ENCODE measurements at regions not wholly inside any gene's neighbourhood (a gene's known extent, or its start where the extent isn't known, plus 50 kb on each side); places are given as distances from the start of the nearest gene placed in this dataset.

- ATAC-seq (ENCODE audit: insufficient read depth, low FRiP score) (no peak), DNase-seq (no peak)
- H3K4me3 ChIP-seq: no peak overlapping the region
- WGBS, 2 donors: 57 to 65% methylated on average over 7 of the region's 7 CpGs
- no peak overlapping the region for H3K9ac ChIP-seq (ENCODE audit: insufficient read depth in 1 of 2, low read length in 2 of 2)
- no peak for TF ChIP-seq CTCF (IDR thresholded peaks at IDR 0.05; ENCODE audit: control extremely low read depth, extremely low read depth)
- no peaks in the 10 kb centered on the region for H3K27me3 ChIP-seq (ENCODE audit: control insufficient read depth in 3 of 3, insufficient read depth in 3 of 3, low read length in 2 of 3)
- H3K27ac ChIP-seq (ENCODE audit: low read depth in 1 of 2, low read length in 1 of 2): no peak overlapping the region
- H3K36me3 ChIP-seq (ENCODE audit: control insufficient read depth in 4 of 4, insufficient read depth in 4 of 4, low read length in 4 of 4): no peaks in the 10 kb centered on the region
- H3K9me3 ChIP-seq (ENCODE audit: control insufficient read depth in 4 of 4, insufficient read depth in 3 of 4, low read length in 3 of 4): peaks cover 0 to 6% (median 0%) of the 10 kb centered on the region in 4 donors
- H3K4me1 ChIP-seq (ENCODE audit: control insufficient read depth in 5 of 5, insufficient read depth in 5 of 5, low read length in 5 of 5): no peaks in the 10 kb centered on the region
Measured at GRCh38 chr14:65892315-65892714, 479.8 kb downstream of the FUT8 start.

GRCh38 chr14:65900164-65900563 is 487.6 kb downstream of the FUT8 start:
- Histone ChIP-seq H3K4me3 (no peak overlapping the region), H3K4me1 (ENCODE audit: control insufficient read depth in 5 of 5, insufficient read depth in 5 of 5, low read length in 5 of 5) (no peaks in the 10 kb centered on the region), H3K9ac (ENCODE audit: insufficient read depth in 1 of 2, low read length in 2 of 2) (no peak overlapping the region), H3K9me3 (ENCODE audit: control insufficient read depth in 4 of 4, insufficient read depth in 3 of 4, low read length in 3 of 4) (peaks cover 0 to 5% (median 3%) of the 10 kb centered on the region in 4 donors), H3K36me3 (ENCODE audit: control insufficient read depth in 4 of 4, insufficient read depth in 4 of 4, low read length in 4 of 4) (no peaks in the 10 kb centered on the region), H3K27me3 (ENCODE audit: control insufficient read depth in 3 of 3, insufficient read depth in 3 of 3, low read length in 2 of 3) (no peaks in the 10 kb centered on the region), H3K27ac (ENCODE audit: low read depth in 1 of 2, low read length in 1 of 2) (no peak overlapping the region)
- ATAC-seq (ENCODE audit: insufficient read depth, low FRiP score) (no peak), DNase-seq (no peak)
- TF ChIP-seq CTCF (IDR thresholded peaks at IDR 0.05; ENCODE audit: control extremely low read depth, extremely low read depth): no peak
- 92 to 95% methylated on average over 2 of the region's 2 CpGs for WGBS, 2 donors

- DNase-seq (no peak), ATAC-seq (ENCODE audit: insufficient read depth, low FRiP score) (no peak)
- H3K27ac ChIP-seq (ENCODE audit: low read depth in 1 of 2, low read length in 1 of 2): no peak overlapping the region
- peaks cover 0 to 5% (median 3%) of the 10 kb centered on the region in 4 donors for H3K9me3 ChIP-seq (ENCODE audit: control insufficient read depth in 4 of 4, insufficient read depth in 3 of 4, low read length in 3 of 4)
- no peaks in the 10 kb centered on the region for H3K27me3 ChIP-seq (ENCODE audit: control insufficient read depth in 3 of 3, insufficient read depth in 3 of 3, low read length in 2 of 3)
- 40 to 67% methylated on average over 1 of the region's 1 CpG for WGBS, 2 donors
- TF ChIP-seq CTCF (IDR thresholded peaks at IDR 0.05; ENCODE audit: control extremely low read depth, extremely low read depth): no peak
- no peaks in the 10 kb centered on the region for H3K36me3 ChIP-seq (ENCODE audit: control insufficient read depth in 4 of 4, insufficient read depth in 4 of 4, low read length in 4 of 4)
- H3K4me1 ChIP-seq (ENCODE audit: control insufficient read depth in 5 of 5, insufficient read depth in 5 of 5, low read length in 5 of 5): no peaks in the 10 kb centered on the region
- no peak overlapping the region for H3K4me3 ChIP-seq
- H3K9ac ChIP-seq (ENCODE audit: insufficient read depth in 1 of 2, low read length in 2 of 2): no peak overlapping the region
Measured at GRCh38 chr14:65901595-65901994, 489.1 kb downstream of the FUT8 start.

GRCh38 chr14:65904988-65905387 is 492.5 kb downstream of the FUT8 start:
- Histone ChIP-seq H3K27me3 (ENCODE audit: control insufficient read depth in 3 of 3, insufficient read depth in 3 of 3, low read length in 2 of 3) (no peaks in the 10 kb centered on the region), H3K4me3 (no peak overlapping the region), H3K4me1 (ENCODE audit: control insufficient read depth in 5 of 5, insufficient read depth in 5 of 5, low read length in 5 of 5) (no peaks in the 10 kb centered on the region), H3K9me3 (ENCODE audit: control insufficient read depth in 4 of 4, insufficient read depth in 3 of 4, low read length in 3 of 4) (peaks cover 0 to 5% (median 3%) of the 10 kb centered on the region in 4 donors), H3K36me3 (ENCODE audit: control insufficient read depth in 4 of 4, insufficient read depth in 4 of 4, low read length in 4 of 4) (no peaks in the 10 kb centered on the region), H3K27ac (ENCODE audit: low read depth in 1 of 2, low read length in 1 of 2) (no peak overlapping the region), H3K9ac (ENCODE audit: insufficient read depth in 1 of 2, low read length in 2 of 2) (no peak overlapping the region)
- no peak for TF ChIP-seq CTCF (IDR thresholded peaks at IDR 0.05; ENCODE audit: control extremely low read depth, extremely low read depth)
- WGBS, 2 donors: 87 to 94% methylated on average over 4 of the region's 4 CpGs
- DNase-seq: no peak
- no peak for ATAC-seq (ENCODE audit: insufficient read depth, low FRiP score)
